MCF 10A (cell line): ENCODE measurements at regions not wholly inside any gene's neighbourhood (a gene's known extent, or its start where the extent isn't known, plus 50 kb on each side); places are given as distances from the start of the nearest gene placed in this dataset.
A peak's percentile ranks its signal among the peaks of the same experiment; 100 is the strongest.

ENCODE experiments used
- BruUV-seq: library from RNA; stranded (reverse); fragments of 400-500 nt; replicated peaks from 2 replicates; lab custom pipeline; 2021; lab: Mats Ljungman, UMichigan
- CTCF ChIA-PET: fragments of 300-600 bp; sonication (Branson Sonifier 250); formaldehyde crosslinking; extraction: SDS; loops from one replicate; lab custom pipeline; 2021; ENCODE audit warnings: antibody characterized with exemption, inconsistent platforms; lab: Yijun Ruan, JAX
- POLR2A ChIA-PET: fragments of 300-600, 350-650 bp; sonication (Branson Sonifier 250); formaldehyde crosslinking; extraction: SDS; loops from one replicate; lab custom pipeline; 2020; ENCODE audit warnings: antibody characterized with exemption, inconsistent platforms; lab: Yijun Ruan, JAX
- DNase-seq: peaks from one replicate; pipeline ENCODE4 v3.0.0-alpha.2; 2018; ENCODE audit not compliant: unreplicated experiment
- H3K27ac Mint-ChIP-seq: one replicate; pipeline ENCODE4 v1.8.0; 2022; ENCODE audit warnings: mild to moderate bottlenecking, low read depth, mixed read lengths; ENCODE audit not compliant: unreplicated experiment
- H3K27me3 Mint-ChIP-seq: one replicate; pipeline ENCODE4 v1.8.0; 2022; ENCODE audit warnings: mixed read lengths; ENCODE audit not compliant: insufficient read depth, unreplicated experiment
- H3K36me3 Mint-ChIP-seq: one replicate; pipeline ENCODE4 v1.8.0; 2022; ENCODE audit warnings: mild to moderate bottlenecking, moderate library complexity, mixed read lengths; ENCODE audit not compliant: insufficient read depth, unreplicated experiment
- H3K4me1 Mint-ChIP-seq: one replicate; pipeline ENCODE4 v1.8.0; 2022; ENCODE audit warnings: mixed read lengths; ENCODE audit not compliant: insufficient read depth, unreplicated experiment
- H3K4me3 Mint-ChIP-seq: one replicate; pipeline ENCODE4 v1.8.0; 2022; ENCODE audit warnings: mild to moderate bottlenecking, moderate library complexity, mixed read lengths; ENCODE audit not compliant: unreplicated experiment
- H3K9me3 Mint-ChIP-seq: one replicate; pipeline ENCODE4 v1.8.0; 2022; ENCODE audit warnings: mixed read lengths; ENCODE audit not compliant: unreplicated experiment
- CTCF ChIP-seq: fragments of 200-600 bp; IDR thresholded peaks from one replicate; pipeline ENCODE4 v1.8.0; 2022; ENCODE audit warnings: antibody characterized with exemption, mild to moderate bottlenecking; ENCODE audit not compliant: unreplicated experiment
- intact Hi-C: fragments of 100-400 bp; cut with micrococcal nuclease; formaldehyde crosslinking; loops from 2 replicates; pipeline ENCODE4 v1.14.1; 2022

GRCh38 chr10:60461688-60462087, 72.0 kb upstream of the ANK3 start:
- no peaks in the 10 kb centered on the region for H3K27me3 Mint-ChIP-seq
- H3K4me3 Mint-ChIP-seq, result no peak overlapping the region
- intact Hi-C loops, result no loop called here
- no peak overlapping the region for H3K27ac Mint-ChIP-seq
- CTCF ChIA-PET, result interaction anchor here (0.6 to 3.1 kb wide), 2 partner anchors 16 to 385 kb away, joined by 4 to 15 read pairs; no protein-coding TSS in a partner anchor
- peaks cover 14% of the 10 kb centered on the region for H3K4me1 Mint-ChIP-seq
- no peaks in the 10 kb centered on the region for H3K36me3 Mint-ChIP-seq
- BruUV-seq, result no TSS peak
- no peak for TF ChIP-seq CTCF
- POLR2A ChIA-PET, result no interaction called here
- H3K9me3 Mint-ChIP-seq, result no peaks in the 10 kb centered on the region
- DNase-seq, result no peak

GRCh38 chr10:60459701-60460457, 70.2 kb upstream of the ANK3 start:
- H3K4me1 Mint-ChIP-seq, result peaks cover 8% of the 10 kb centered on the region
- intact Hi-C loops, result no loop called here
- no peak for DNase-seq
- no peak for TF ChIP-seq CTCF
- H3K27me3 Mint-ChIP-seq, result no peaks in the 10 kb centered on the region
- no peak overlapping the region for H3K27ac Mint-ChIP-seq
- no peak overlapping the region for H3K4me3 Mint-ChIP-seq
- no TSS peak for BruUV-seq
- H3K9me3 Mint-ChIP-seq, result no peaks in the 10 kb centered on the region
- CTCF ChIA-PET, result interaction anchor here (0.8 to 1.2 kb wide), 2 partner anchors 10 to 187 kb away, joined by 3 to 8 read pairs; no protein-coding TSS in a partner anchor
- no peaks in the 10 kb centered on the region for H3K36me3 Mint-ChIP-seq
- POLR2A ChIA-PET, result interaction anchor here (0.6 to 1.1 kb wide), 2 partner anchors 14 to 310 kb away, joined by 3 to 4 read pairs; no protein-coding TSS in a partner anchor

GRCh38 chr10:60456053-60456452, 66.4 kb upstream of the ANK3 start:
- peak; percentile 74 for DNase-seq
- ChIA-PET CTCF (no interaction called here), POLR2A (interaction anchor here (1.4 kb wide), 1 partner anchor 14 kb away, joined by 4 read pairs; no protein-coding TSS in a partner anchor)
- H3K9me3 Mint-ChIP-seq, result no peaks in the 10 kb centered on the region
- intact Hi-C loops, result no loop called here
- H3K4me3 Mint-ChIP-seq, result no peak overlapping the region
- TF ChIP-seq CTCF, result peak; percentile 21
- H3K36me3 Mint-ChIP-seq, result no peaks in the 10 kb centered on the region
- BruUV-seq, result no TSS peak
- no peaks in the 10 kb centered on the region for H3K27me3 Mint-ChIP-seq
- H3K4me1 Mint-ChIP-seq, result peaks cover 8% of the 10 kb centered on the region
- H3K27ac Mint-ChIP-seq, result no peak overlapping the region

- intact Hi-C loops, result no loop called here
- TF ChIP-seq CTCF, result no peak
- Mint-ChIP-seq H3K27me3 (no peaks in the 10 kb centered on the region), H3K4me1 (peaks cover 8% of the 10 kb centered on the region), H3K36me3 (no peaks in the 10 kb centered on the region), H3K27ac (no peak overlapping the region), H3K4me3 (no peak overlapping the region), H3K9me3 (no peaks in the 10 kb centered on the region)
- ChIA-PET POLR2A (no interaction called here), CTCF (interaction anchor here (1.4 kb wide), 1 partner anchor 192 kb away, joined by 3 read pairs; no protein-coding TSS in a partner anchor)
- no peak for DNase-seq
- no TSS peak for BruUV-seq
These were observed 64.7 kb upstream of the ANK3 start for GRCh38 chr10:60454336-60454735.
